ENCODE measurements at regions not wholly inside any gene's neighbourhood (a gene's known extent, or its start where the extent isn't known, plus 50 kb on each side); places are given as distances from the start of the nearest gene placed in this dataset.

GRCh38 chr10:3950676-3951275, 165.8 kb upstream of the KLF6 start:
- H3K27me3 ChIP-seq: no peaks in the 10 kb centered on the region
- 80 to 92% methylated on average over 6 to 12 of the region's 12 CpGs for WGBS, 2 donors (ENCODE audit: low coverage in 1 of 2)
- TF ChIP-seq POLR2A (IDR thresholded peaks at IDR 0.05) (no peak), POLR2AphosphoS5 (IDR thresholded peaks at IDR 0.05) (no peak), CTCF (IDR thresholded peaks at IDR 0.05) (no peak), EP300 (IDR thresholded peaks at IDR 0.05; ENCODE audit: low read depth) (no peak)
- H3K36me3 ChIP-seq: no peaks in the 10 kb centered on the region
- in situ Hi-C loops (cut with MboI; ENCODE audit: low pct_ligation_motif_present in 1 of 4, low pct_unique_long_range_greater_than_20kb in 1 of 4, low sequenced_read_pairs in 3 of 4): no loop called here
- H3K4me1 ChIP-seq: peaks cover 0 to 7% (median under 1%) of the 10 kb centered on the region in 4 donors
- DNase-seq: no peak
- no peak overlapping the region for H3K4me3 ChIP-seq
- H3K9me3 ChIP-seq: no peaks in the 10 kb centered on the region
- intact Hi-C loops (cut with DNase I; ENCODE audit: low total_unique reads): no loop called here
- H3K27ac ChIP-seq: no peak overlapping the region

- in situ Hi-C loops (cut with MboI; ENCODE audit: low pct_ligation_motif_present in 1 of 4, low pct_unique_long_range_greater_than_20kb in 1 of 4, low sequenced_read_pairs in 3 of 4) (no loop called here), intact Hi-C loops (cut with DNase I; ENCODE audit: low total_unique reads) (no loop called here)
- 91 to 100% methylated on average over 5 to 10 of the region's 10 CpGs for WGBS, 2 donors (ENCODE audit: low coverage in 1 of 2)
Observed at GRCh38 chr10:3949711-3950110, 164.7 kb upstream of the KLF6 start.

GRCh38 chr10:3948843-3949242, 163.8 kb upstream of the KLF6 start:
- H3K27ac ChIP-seq: no peak overlapping the region
- TF ChIP-seq POLR2A (IDR thresholded peaks at IDR 0.05): no peak
- no peak for TF ChIP-seq EP300 (IDR thresholded peaks at IDR 0.05; ENCODE audit: low read depth)
- DNase-seq: peak; percentile 63
- no peaks in the 10 kb centered on the region for H3K36me3 ChIP-seq
- H3K4me1 ChIP-seq: peaks cover 0 to 9% (median 2%) of the 10 kb centered on the region in 4 donors
- H3K9me3 ChIP-seq: peaks cover 0 to 2% of the 10 kb centered on the region in 2 donors
- no peaks in the 10 kb centered on the region for H3K27me3 ChIP-seq
- intact Hi-C loops (cut with DNase I; ENCODE audit: low total_unique reads) (no loop called here), in situ Hi-C loops (cut with MboI; ENCODE audit: low pct_ligation_motif_present in 1 of 4, low pct_unique_long_range_greater_than_20kb in 1 of 4, low sequenced_read_pairs in 3 of 4) (no loop called here)
- no peak overlapping the region for H3K4me3 ChIP-seq
- 56 to 74% methylated on average over 4 to 9 of the region's 9 CpGs for WGBS, 2 donors (ENCODE audit: low coverage in 1 of 2)

More at GRCh38 chr10:3949711-3950110, 164.7 kb upstream of the KLF6 start:
- Histone ChIP-seq H3K27ac (no peak overlapping the region), H3K36me3 (no peaks in the 10 kb centered on the region), H3K4me1 (peaks cover 0 to 9% (median 2%) of the 10 kb centered on the region in 4 donors), H3K4me3 (no peak overlapping the region), H3K27me3 (no peaks in the 10 kb centered on the region), H3K9me3 (peaks cover 0 to under 1% of the 10 kb centered on the region in 2 donors)
- TF ChIP-seq CTCF (IDR thresholded peaks at IDR 0.05) (no peak), EP300 (IDR thresholded peaks at IDR 0.05; ENCODE audit: low read depth) (no peak), POLR2A (IDR thresholded peaks at IDR 0.05) (no peak), POLR2AphosphoS5 (IDR thresholded peaks at IDR 0.05) (no peak)
- DNase-seq: no peak

- H3K36me3 ChIP-seq: no peaks in the 10 kb centered on the region
- H3K9me3 ChIP-seq: peaks cover 0 to 2% of the 10 kb centered on the region in 2 donors
- no peak overlapping the region for H3K4me3 ChIP-seq
- H3K27ac ChIP-seq: peak overlapping the region; percentile 44 to 64 (median 58)
- H3K27me3 ChIP-seq: no peaks in the 10 kb centered on the region
- TF ChIP-seq EP300 (IDR thresholded peaks at IDR 0.05; ENCODE audit: low read depth) (no peak), POLR2A (IDR thresholded peaks at IDR 0.05) (no peak), POLR2AphosphoS5 (IDR thresholded peaks at IDR 0.05) (no peak), CTCF (IDR thresholded peaks at IDR 0.05) (no peak)
- no peak for DNase-seq
- in situ Hi-C loops (cut with MboI; ENCODE audit: low pct_ligation_motif_present in 1 of 4, low pct_unique_long_range_greater_than_20kb in 1 of 4, low sequenced_read_pairs in 3 of 4) (no loop called here), intact Hi-C loops (cut with DNase I; ENCODE audit: low total_unique reads) (no loop called here)
- H3K4me1 ChIP-seq: peaks cover 0 to 9% (median 2%) of the 10 kb centered on the region in 4 donors
- WGBS, 2 donors (ENCODE audit: low coverage in 1 of 2): 58 to 70% methylated on average over 5 to 9 of the region's 9 CpGs
Observed at GRCh38 chr10:3946234-3947229, 161.5 kb upstream of the KLF6 start.
